Neutrophil (primary cell): ENCODE measurements at regions not wholly inside any gene's neighbourhood (a gene's known extent, or its start where the extent isn't known, plus 50 kb on each side); places are given as distances from the start of the nearest gene placed in this dataset.

Experiments
- H3K27ac ChIP-seq: fragments of 200-600 bp; sonication (generic); 2 replicates; pipeline ENCODE4 v1.5.1; 2016; ENCODE audit warnings: mild to moderate bottlenecking, moderate library complexity
- H3K27me3 ChIP-seq: fragments of 200-600 bp; sonication (generic); 2 replicates; pipeline ENCODE4 v1.6.0; 2016; ENCODE audit warnings: mild to moderate bottlenecking
- H3K36me3 ChIP-seq: fragments of 200-600 bp; sonication (generic); 2 replicates; pipeline ENCODE4 v1.5.1; 2017
- H3K4me1 ChIP-seq, 2 experiments: fragments of 200-600 bp in 1 of 2; sonication (generic) in 1 of 2; 1 replicate in 1 of 2; 2 replicates in 1 of 2; pipeline versions ENCODE4 v1.5.1 to v1.6.1; 2013 to 2016; ENCODE audit warnings: low read depth in 1 of 2, low read length in 1 of 2, mild to moderate bottlenecking in 1 of 2, moderate library complexity in 1 of 2; ENCODE audit not compliant: control insufficient read depth in 1 of 2, insufficient read depth in 1 of 2
- H3K4me3 ChIP-seq, 2 experiments: fragments of 200-600 bp in 1 of 2; sonication (generic) in 1 of 2; 1 replicate in 1 of 2; 2 replicates in 1 of 2; pipeline ENCODE4 v1.5.1; 2013 to 2016; ENCODE audit warnings: low read depth in 1 of 2, low read length in 1 of 2, mild to moderate bottlenecking in 1 of 2, moderate library complexity in 1 of 2
- H3K9me3 ChIP-seq: fragments of 200-600 bp; sonication (generic); 2 replicates; pipeline ENCODE4 v1.5.1; 2016
- CTCF ChIP-seq: fragments of 200-600 bp; sonication (generic); IDR thresholded peaks from 2 replicates; pipeline ENCODE4 v1.5.1; 2016; ENCODE audit warnings: antibody characterized with exemption

GRCh38 chr5:3357291-3357690, 238.3 kb upstream of the IRX1 start:
- no peaks in the 10 kb centered on the region for H3K27me3 ChIP-seq
- no peak overlapping the region for H3K27ac ChIP-seq
- no peak overlapping the region for H3K4me3 ChIP-seq
- no peaks in the 10 kb centered on the region for H3K4me1 ChIP-seq
- no peaks in the 10 kb centered on the region for H3K9me3 ChIP-seq
- TF ChIP-seq CTCF: no peak
- no peaks in the 10 kb centered on the region for H3K36me3 ChIP-seq

- Histone ChIP-seq H3K27me3 (no peaks in the 10 kb centered on the region), H3K27ac (no peak overlapping the region), H3K9me3 (no peaks in the 10 kb centered on the region), H3K4me1 (no peaks in the 10 kb centered on the region), H3K36me3 (no peaks in the 10 kb centered on the region), H3K4me3 (no peak overlapping the region)
- TF ChIP-seq CTCF: no peak
Observed at GRCh38 chr5:3356016-3356415, 239.6 kb upstream of the IRX1 start.

GRCh38 chr5:3355126-3355525, 240.5 kb upstream of the IRX1 start:
- H3K36me3 ChIP-seq: no peaks in the 10 kb centered on the region
- no peaks in the 10 kb centered on the region for H3K9me3 ChIP-seq
- H3K4me1 ChIP-seq: no peaks in the 10 kb centered on the region
- H3K4me3 ChIP-seq: no peak overlapping the region
- H3K27ac ChIP-seq: no peak overlapping the region
- no peaks in the 10 kb centered on the region for H3K27me3 ChIP-seq
- no peak for TF ChIP-seq CTCF

GRCh38 chr5:3354606-3355005, 241.0 kb upstream of the IRX1 start:
- no peaks in the 10 kb centered on the region for H3K9me3 ChIP-seq
- H3K36me3 ChIP-seq: no peaks in the 10 kb centered on the region
- H3K4me3 ChIP-seq: no peak overlapping the region
- no peaks in the 10 kb centered on the region for H3K27me3 ChIP-seq
- no peak overlapping the region for H3K27ac ChIP-seq
- TF ChIP-seq CTCF: no peak
- no peaks in the 10 kb centered on the region for H3K4me1 ChIP-seq

GRCh38 chr5:3353561-3353960, 242.1 kb upstream of the IRX1 start:
- no peaks in the 10 kb centered on the region for H3K4me1 ChIP-seq
- H3K36me3 ChIP-seq: no peaks in the 10 kb centered on the region
- H3K27ac ChIP-seq: no peak overlapping the region
- TF ChIP-seq CTCF: no peak
- no peaks in the 10 kb centered on the region for H3K9me3 ChIP-seq
- no peaks in the 10 kb centered on the region for H3K27me3 ChIP-seq
- no peak overlapping the region for H3K4me3 ChIP-seq

GRCh38 chr5:3352711-3353110, 242.9 kb upstream of the IRX1 start:
- H3K27me3 ChIP-seq: no peaks in the 10 kb centered on the region
- no peak overlapping the region for H3K27ac ChIP-seq
- no peak overlapping the region for H3K4me3 ChIP-seq
- TF ChIP-seq CTCF: no peak
- H3K36me3 ChIP-seq: no peaks in the 10 kb centered on the region
- no peaks in the 10 kb centered on the region for H3K9me3 ChIP-seq
- H3K4me1 ChIP-seq: no peaks in the 10 kb centered on the region
